ENCODE measurements at regions not wholly inside any gene's neighbourhood (a gene's known extent, or its start where the extent isn't known, plus 50 kb on each side); places are given as distances from the start of the nearest gene placed in this dataset.

DNA sequence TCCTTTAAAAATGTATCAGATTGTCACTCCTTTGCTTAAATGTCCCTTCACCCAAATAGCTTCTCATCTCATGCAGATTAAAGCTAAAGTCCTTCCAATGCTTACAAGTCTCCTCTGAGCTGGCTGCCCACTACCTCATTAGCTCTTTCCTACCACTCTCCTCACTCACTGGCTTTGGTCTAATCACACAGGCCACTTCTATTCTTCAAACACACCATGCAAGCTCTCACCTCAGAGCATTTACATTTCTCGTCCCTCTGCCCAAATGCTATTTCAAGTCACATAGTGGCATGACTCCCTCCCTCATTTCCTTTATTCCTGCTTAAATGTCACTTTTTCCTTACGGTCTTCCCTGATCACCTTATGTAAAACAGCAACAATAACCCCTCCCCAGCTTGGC, 110.6 kb upstream of the CMC1 start:
- TF ChIP-seq, protein P1, sequence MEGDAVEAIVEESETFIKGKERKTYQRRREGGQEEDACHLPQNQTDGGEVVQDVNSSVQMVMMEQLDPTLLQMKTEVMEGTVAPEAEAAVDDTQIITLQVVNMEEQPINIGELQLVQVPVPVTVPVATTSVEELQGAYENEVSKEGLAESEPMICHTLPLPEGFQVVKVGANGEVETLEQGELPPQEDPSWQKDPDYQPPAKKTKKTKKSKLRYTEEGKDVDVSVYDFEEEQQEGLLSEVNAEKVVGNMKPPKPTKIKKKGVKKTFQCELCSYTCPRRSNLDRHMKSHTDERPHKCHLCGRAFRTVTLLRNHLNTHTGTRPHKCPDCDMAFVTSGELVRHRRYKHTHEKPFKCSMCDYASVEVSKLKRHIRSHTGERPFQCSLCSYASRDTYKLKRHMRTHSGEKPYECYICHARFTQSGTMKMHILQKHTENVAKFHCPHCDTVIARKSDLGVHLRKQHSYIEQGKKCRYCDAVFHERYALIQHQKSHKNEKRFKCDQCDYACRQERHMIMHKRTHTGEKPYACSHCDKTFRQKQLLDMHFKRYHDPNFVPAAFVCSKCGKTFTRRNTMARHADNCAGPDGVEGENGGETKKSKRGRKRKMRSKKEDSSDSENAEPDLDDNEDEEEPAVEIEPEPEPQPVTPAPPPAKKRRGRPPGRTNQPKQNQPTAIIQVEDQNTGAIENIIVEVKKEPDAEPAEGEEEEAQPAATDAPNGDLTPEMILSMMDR (IDR thresholded peaks at IDR 0.05) = no peak
- no peak for DNase-seq
- no peaks in the 10 kb centered on the region for H3K9me3 Mint-ChIP-seq
- H3K4me1 ChIP-seq (ENCODE audit: insufficient read depth, low read length) = no peaks in the 10 kb centered on the region
- no peaks in the 10 kb centered on the region for H3K4me1 Mint-ChIP-seq (ENCODE audit: low read depth)
- ChIA-PET CTCF (no interaction called here), POLR2A (interaction anchor here (0.6 kb wide), 1 partner anchor 218 kb away, joined by 3 read pairs; the partner anchor contains the start of genes AZI2 and ZCWPW2)
- intact Hi-C loops (cut with DNase I, micrococcal nuclease) = no loop called here
- no peak overlapping the region for H3K4me3 Mint-ChIP-seq
- no peaks in the 10 kb centered on the region for H3K36me3 ChIP-seq (ENCODE audit: insufficient read depth, low read length)
- H3K9me3 ChIP-seq (ENCODE audit: control insufficient read depth in 1 of 2, insufficient read depth in 1 of 2, low read length in 2 of 2) = no peaks in the 10 kb centered on the region
- H3K27ac Mint-ChIP-seq = no peak overlapping the region
- no peak overlapping the region for H3K27ac ChIP-seq (ENCODE audit: low read depth in 1 of 2, low read length in 2 of 2)
- no peaks in the 10 kb centered on the region for H3K27me3 ChIP-seq (ENCODE audit: control insufficient read depth in 1 of 2, insufficient read depth in 2 of 2, low read length in 2 of 2)
- no peak for ATAC-seq (ENCODE audit: poor library complexity)
- no peak overlapping the region for H3K4me3 ChIP-seq (ENCODE audit: low read length)
- no peaks in the 10 kb centered on the region for H3K36me3 Mint-ChIP-seq (ENCODE audit: low read depth)
- no peaks in the 10 kb centered on the region for H3K27me3 Mint-ChIP-seq

DNA sequence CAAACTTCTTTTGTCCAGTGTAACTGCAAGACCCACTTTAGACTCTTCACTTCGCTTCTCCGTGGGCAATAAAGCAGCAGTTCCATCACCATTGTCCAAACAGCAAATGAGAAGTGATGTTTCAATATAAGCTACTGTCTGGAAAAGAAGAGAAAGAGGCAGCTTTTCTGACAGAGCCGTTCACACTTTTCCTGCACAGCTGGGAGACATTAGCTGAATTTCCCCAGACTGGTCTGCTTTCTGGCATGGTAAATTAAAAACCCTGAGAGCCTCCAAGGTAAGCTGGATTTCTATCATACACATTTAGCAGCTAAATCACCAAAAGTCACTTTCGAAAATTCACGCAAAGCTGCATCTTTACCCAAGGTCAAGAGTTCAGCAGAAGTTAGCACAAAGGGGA, 108.5 kb upstream of the CMC1 start:
- ChIA-PET CTCF (no interaction called here), POLR2A (no interaction called here)
- H3K4me3 Mint-ChIP-seq = no peak overlapping the region
- H3K27me3 ChIP-seq (ENCODE audit: control insufficient read depth in 1 of 2, insufficient read depth in 2 of 2, low read length in 2 of 2) = no peaks in the 10 kb centered on the region
- no peak overlapping the region for H3K4me3 ChIP-seq (ENCODE audit: low read length)
- H3K36me3 Mint-ChIP-seq (ENCODE audit: low read depth) = no peaks in the 10 kb centered on the region
- intact Hi-C loops (cut with DNase I, micrococcal nuclease) = no loop called here
- ATAC-seq (ENCODE audit: poor library complexity) (no peak), DNase-seq (no peak)
- TF ChIP-seq, protein P1 (IDR thresholded peaks at IDR 0.05) = no peak
- no peaks in the 10 kb centered on the region for H3K4me1 ChIP-seq (ENCODE audit: insufficient read depth, low read length)
- H3K36me3 ChIP-seq (ENCODE audit: insufficient read depth, low read length) = no peaks in the 10 kb centered on the region
- no peaks in the 10 kb centered on the region for H3K4me1 Mint-ChIP-seq (ENCODE audit: low read depth)
- H3K9me3 Mint-ChIP-seq = no peaks in the 10 kb centered on the region
- H3K9me3 ChIP-seq (ENCODE audit: control insufficient read depth in 1 of 2, insufficient read depth in 1 of 2, low read length in 2 of 2) = no peaks in the 10 kb centered on the region
- H3K27me3 Mint-ChIP-seq = no peaks in the 10 kb centered on the region
- no peak overlapping the region for H3K27ac ChIP-seq (ENCODE audit: low read depth in 1 of 2, low read length in 2 of 2)
- H3K27ac Mint-ChIP-seq = no peak overlapping the region

DNA sequence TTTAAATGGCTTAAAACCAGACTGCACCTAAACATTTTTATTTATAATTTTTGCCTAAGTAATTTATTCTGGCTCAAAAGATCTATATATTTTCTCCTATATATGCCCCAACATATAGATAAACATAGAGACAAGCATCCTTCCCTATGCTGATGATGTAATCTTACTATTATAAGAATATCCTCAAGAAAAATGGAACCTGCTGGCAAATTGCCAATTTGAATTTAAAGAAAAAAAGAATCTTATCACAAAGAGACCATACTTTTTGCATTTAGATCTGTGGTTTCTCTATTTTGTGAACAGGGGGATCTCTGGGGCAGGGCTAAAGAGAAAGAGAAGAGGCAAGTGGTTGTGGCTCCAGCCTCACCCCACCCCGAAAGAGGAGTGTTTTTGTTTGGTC, 107.2 kb upstream of the CMC1 start:
- DNase-seq (no peak), ATAC-seq (ENCODE audit: poor library complexity) (no peak)
- H3K27ac Mint-ChIP-seq = no peak overlapping the region
- H3K4me1 ChIP-seq (ENCODE audit: insufficient read depth, low read length) = no peaks in the 10 kb centered on the region
- H3K4me3 Mint-ChIP-seq = no peak overlapping the region
- no peak overlapping the region for H3K27ac ChIP-seq (ENCODE audit: low read depth in 1 of 2, low read length in 2 of 2)
- H3K36me3 ChIP-seq (ENCODE audit: insufficient read depth, low read length) = no peaks in the 10 kb centered on the region
- POLR2A ChIA-PET = no interaction called here
- no peaks in the 10 kb centered on the region for H3K9me3 Mint-ChIP-seq
- no peaks in the 10 kb centered on the region for H3K36me3 Mint-ChIP-seq (ENCODE audit: low read depth)
- H3K4me1 Mint-ChIP-seq (ENCODE audit: low read depth) = no peaks in the 10 kb centered on the region
- H3K27me3 ChIP-seq (ENCODE audit: control insufficient read depth in 1 of 2, insufficient read depth in 2 of 2, low read length in 2 of 2) = no peaks in the 10 kb centered on the region
- H3K4me3 ChIP-seq (ENCODE audit: low read length) = no peak overlapping the region
- no peaks in the 10 kb centered on the region for H3K9me3 ChIP-seq (ENCODE audit: control insufficient read depth in 1 of 2, insufficient read depth in 1 of 2, low read length in 2 of 2)
- CTCF ChIA-PET = no interaction called here
- TF ChIP-seq, protein P1 (IDR thresholded peaks at IDR 0.05) = no peak
- no peaks in the 10 kb centered on the region for H3K27me3 Mint-ChIP-seq
- intact Hi-C loops (cut with DNase I, micrococcal nuclease) = no loop called here
